Mesothelial cell of epicardium (in vitro differentiated cells): ENCODE measurements at regions not wholly inside any gene's neighbourhood (a gene's known extent, or its start where the extent isn't known, plus 50 kb on each side); places are given as distances from the start of the nearest gene placed in this dataset.

Experiments used
- DNase-seq, 2 experiments: peaks; one replicate each; pipeline ENCODE4 v3.0.0; 2021; ENCODE audit warnings: low spot score in 2 of 2; ENCODE audit not compliant: unreplicated experiment in 2 of 2
- H3K27ac Mint-ChIP-seq: 2 replicates; pipeline ENCODE4 v1.8.0; 2021; ENCODE audit warnings: mixed read lengths
- H3K27me3 Mint-ChIP-seq: 2 replicates; pipeline ENCODE4 v1.8.0; 2021; ENCODE audit warnings: low read depth, mixed read lengths
- H3K36me3 Mint-ChIP-seq: 2 replicates; pipeline ENCODE4 v1.8.0; 2021; ENCODE audit warnings: mixed read lengths
- H3K4me1 Mint-ChIP-seq: 2 replicates; pipeline ENCODE4 v1.8.0; 2021; ENCODE audit warnings: mixed read lengths
- H3K4me3 Mint-ChIP-seq: 2 replicates; pipeline ENCODE4 v1.8.0; 2021; ENCODE audit warnings: mild to moderate bottlenecking, moderate library complexity, mixed read lengths
- H3K9me3 Mint-ChIP-seq: 2 replicates; pipeline ENCODE4 v1.8.0; 2021; ENCODE audit warnings: mixed read lengths
- CTCF ChIP-seq: fragments of 200-600 bp; sonication (generic); IDR thresholded peaks from one replicate; pipeline ENCODE4 v1.5.0; 2021; ENCODE audit warnings: antibody characterized with exemption; ENCODE audit not compliant: unreplicated experiment

- Mint-ChIP-seq H3K36me3 (no peaks in the 10 kb centered on the region), H3K4me1 (no peaks in the 10 kb centered on the region), H3K27me3 (no peaks in the 10 kb centered on the region), H3K4me3 (no peak overlapping the region), H3K27ac (no peak overlapping the region), H3K9me3 (no peaks in the 10 kb centered on the region)
- DNase-seq, result no peak
- TF ChIP-seq CTCF, result no peak
Measured at GRCh38 chr5:43993634-43994351, 390.8 kb downstream of the NNT start.

DNA sequence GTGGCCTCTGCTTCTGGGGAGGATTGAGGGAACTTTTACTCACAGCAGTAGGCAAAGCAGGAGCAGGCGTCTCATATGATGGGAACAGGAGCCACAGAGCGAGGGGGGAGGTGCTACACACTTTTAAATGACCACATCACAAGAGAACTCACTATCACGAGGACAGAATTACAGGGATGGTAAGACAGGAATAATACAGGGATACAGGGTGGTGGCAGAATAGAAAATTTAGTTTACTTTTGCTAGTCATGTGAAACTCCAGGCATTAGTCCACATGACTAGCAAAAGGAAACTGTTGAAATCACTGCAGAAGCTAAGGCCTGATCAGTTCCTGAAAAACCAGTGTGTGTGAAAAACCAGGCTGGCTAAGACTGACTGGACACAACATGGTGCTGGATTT is 382.4 kb downstream of the NNT start:
- DNase-seq, result no peak
- no peak overlapping the region for H3K27ac Mint-ChIP-seq
- TF ChIP-seq CTCF, result no peak
- H3K27me3 Mint-ChIP-seq, result no peaks in the 10 kb centered on the region
- peaks cover 2% of the 10 kb centered on the region for H3K9me3 Mint-ChIP-seq
- no peaks in the 10 kb centered on the region for H3K36me3 Mint-ChIP-seq
- no peaks in the 10 kb centered on the region for H3K4me1 Mint-ChIP-seq
- H3K4me3 Mint-ChIP-seq, result no peak overlapping the region

- Mint-ChIP-seq H3K36me3 (no peaks in the 10 kb centered on the region), H3K4me3 (no peak overlapping the region), H3K27ac (no peak overlapping the region), H3K9me3 (peaks cover 32% of the 10 kb centered on the region), H3K4me1 (no peaks in the 10 kb centered on the region), H3K27me3 (no peaks in the 10 kb centered on the region)
- TF ChIP-seq CTCF, result no peak
- no peak for DNase-seq
Measured at GRCh38 chr5:43981556-43981955, 378.6 kb downstream of the NNT start.

GRCh38 chr5:43973908-43974307 is 370.9 kb downstream of the NNT start:
- Mint-ChIP-seq H3K36me3 (no peaks in the 10 kb centered on the region), H3K4me3 (no peak overlapping the region), H3K27me3 (no peaks in the 10 kb centered on the region), H3K27ac (no peak overlapping the region), H3K4me1 (no peaks in the 10 kb centered on the region), H3K9me3 (peaks cover 27% of the 10 kb centered on the region)
- TF ChIP-seq CTCF, result no peak
- DNase-seq, result no peak

DNA sequence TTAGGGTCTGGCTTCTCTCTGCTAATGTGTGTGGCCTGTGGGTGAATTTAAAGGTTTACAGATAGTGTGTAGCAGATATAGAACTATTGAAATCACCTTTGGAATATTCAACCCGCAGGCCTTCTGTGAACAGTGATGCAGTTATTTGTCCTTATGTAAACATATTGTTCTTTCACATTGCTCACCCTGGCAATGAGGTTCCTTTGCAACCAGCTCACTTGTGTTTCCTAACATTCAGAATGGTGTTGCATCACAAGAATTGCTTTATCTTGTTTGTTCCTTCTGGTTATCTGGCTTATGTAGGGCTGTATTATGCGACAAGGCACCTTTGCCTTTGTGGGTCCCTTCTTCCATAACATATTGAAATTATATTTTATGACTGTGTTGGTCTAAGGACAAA is 370.3 kb downstream of the NNT start:
- H3K36me3 Mint-ChIP-seq, result no peaks in the 10 kb centered on the region

More for the DNA sequence above, 370.3 kb downstream of the NNT start:
- Mint-ChIP-seq H3K27me3 (no peaks in the 10 kb centered on the region), H3K4me3 (no peak overlapping the region), H3K27ac (no peak overlapping the region), H3K4me1 (no peaks in the 10 kb centered on the region), H3K9me3 (peaks cover 25% of the 10 kb centered on the region)
- DNase-seq, result no peak
- TF ChIP-seq CTCF, result no peak
